ENCODE measurements at regions not wholly inside any gene's neighbourhood (a gene's known extent, or its start where the extent isn't known, plus 50 kb on each side); places are given as distances from the start of the nearest gene placed in this dataset.
A peak's percentile ranks its signal among the peaks of the same experiment; 100 is the strongest.

DNA sequence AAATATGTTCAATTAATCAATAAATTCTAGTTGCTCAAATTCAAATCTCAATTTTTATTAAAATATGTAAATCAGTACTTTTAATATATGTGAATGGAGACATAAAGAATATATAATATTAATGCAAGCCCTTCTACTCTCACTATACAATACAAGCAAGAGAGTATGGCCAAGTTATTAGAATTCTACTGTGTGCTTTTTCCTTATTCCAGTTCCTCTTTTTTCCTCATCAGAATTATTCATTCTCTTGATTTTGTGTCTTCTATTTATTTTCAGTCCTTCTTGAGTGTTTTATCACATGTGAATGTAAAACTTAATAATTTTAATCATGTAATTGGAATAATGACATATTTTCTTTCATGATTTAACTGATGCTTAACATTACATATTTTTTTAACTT, 276.8 kb downstream of the PCDH20 start:
- TF ChIP-seq POLR2A (IDR thresholded peaks at IDR 0.05) = no peak
- TF ChIP-seq, protein P1, sequence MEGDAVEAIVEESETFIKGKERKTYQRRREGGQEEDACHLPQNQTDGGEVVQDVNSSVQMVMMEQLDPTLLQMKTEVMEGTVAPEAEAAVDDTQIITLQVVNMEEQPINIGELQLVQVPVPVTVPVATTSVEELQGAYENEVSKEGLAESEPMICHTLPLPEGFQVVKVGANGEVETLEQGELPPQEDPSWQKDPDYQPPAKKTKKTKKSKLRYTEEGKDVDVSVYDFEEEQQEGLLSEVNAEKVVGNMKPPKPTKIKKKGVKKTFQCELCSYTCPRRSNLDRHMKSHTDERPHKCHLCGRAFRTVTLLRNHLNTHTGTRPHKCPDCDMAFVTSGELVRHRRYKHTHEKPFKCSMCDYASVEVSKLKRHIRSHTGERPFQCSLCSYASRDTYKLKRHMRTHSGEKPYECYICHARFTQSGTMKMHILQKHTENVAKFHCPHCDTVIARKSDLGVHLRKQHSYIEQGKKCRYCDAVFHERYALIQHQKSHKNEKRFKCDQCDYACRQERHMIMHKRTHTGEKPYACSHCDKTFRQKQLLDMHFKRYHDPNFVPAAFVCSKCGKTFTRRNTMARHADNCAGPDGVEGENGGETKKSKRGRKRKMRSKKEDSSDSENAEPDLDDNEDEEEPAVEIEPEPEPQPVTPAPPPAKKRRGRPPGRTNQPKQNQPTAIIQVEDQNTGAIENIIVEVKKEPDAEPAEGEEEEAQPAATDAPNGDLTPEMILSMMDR (IDR thresholded peaks at IDR 0.05) = no peak
- H3K27me3 ChIP-seq = no peaks in the 10 kb centered on the region
- H3K4me3 ChIP-seq = no peak overlapping the region
- H3K9me3 ChIP-seq = no peaks in the 10 kb centered on the region
- ATAC-seq = no peak
- no peaks in the 10 kb centered on the region for H3K36me3 ChIP-seq (replicated peaks in 1 of 2; ENCODE audit: insufficient read depth in 1 of 2, low read depth in 2 of 2)
- H3K27ac ChIP-seq = no peak overlapping the region
- no peak for DNase-seq
- H3K4me1 ChIP-seq = peaks cover 5% of the 10 kb centered on the region
- intact Hi-C loops (cut with DNase I) = no loop called here

DNA sequence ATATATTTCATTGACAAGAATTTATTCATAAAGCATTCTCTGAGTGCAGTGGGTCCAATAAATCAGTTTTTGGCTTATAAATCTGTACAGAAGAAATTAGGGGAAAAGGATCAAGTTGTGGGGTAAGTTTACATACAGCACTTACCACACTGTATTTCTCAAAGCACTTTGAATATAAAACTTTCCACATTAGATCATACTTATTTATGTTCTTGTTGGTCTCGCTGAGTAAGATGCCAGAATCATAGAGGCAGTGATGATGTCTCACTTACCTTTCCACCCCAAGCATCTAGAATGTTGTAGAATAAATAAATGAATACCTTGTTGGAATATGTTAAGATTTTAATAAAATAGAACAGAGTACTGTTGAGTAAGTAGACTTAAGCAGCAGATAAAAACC, 279.1 kb downstream of the PCDH20 start:
- Histone ChIP-seq H3K36me3 (replicated peaks in 1 of 2; ENCODE audit: insufficient read depth in 1 of 2, low read depth in 2 of 2) (no peaks in the 10 kb centered on the region), H3K27ac (no peak overlapping the region), H3K4me1 (peaks cover 5% of the 10 kb centered on the region), H3K4me3 (no peak overlapping the region), H3K27me3 (no peaks in the 10 kb centered on the region), H3K9me3 (no peaks in the 10 kb centered on the region)
- ATAC-seq (no peak), DNase-seq (no peak)
- 65 to 70% methylated on average over 1 of the region's 1 CpG for WGBS, 2 donors
- no peak for TF ChIP-seq POLR2A (IDR thresholded peaks at IDR 0.05)
- TF ChIP-seq, protein P1 (IDR thresholded peaks at IDR 0.05) = no peak
- intact Hi-C loops (cut with DNase I) = no loop called here

DNA sequence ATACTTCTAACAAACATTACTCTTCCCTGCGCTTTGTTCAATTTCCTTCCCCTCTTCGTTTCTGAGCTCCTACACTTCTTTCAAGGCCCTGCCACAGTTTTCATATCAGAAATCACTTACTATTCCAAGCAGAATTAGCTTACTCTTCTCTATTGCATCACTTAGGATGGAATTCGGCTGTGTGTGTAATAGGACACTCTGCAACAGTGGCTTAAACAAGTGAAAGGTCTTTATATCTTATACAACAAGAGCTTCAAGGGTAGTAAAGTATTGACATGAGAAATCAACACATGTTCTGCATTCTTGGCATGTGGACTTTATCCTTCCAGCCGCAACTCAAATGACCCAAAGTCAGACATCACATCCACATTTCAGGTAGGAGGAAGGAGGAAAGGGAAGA, 279.6 kb downstream of the PCDH20 start:
- DNase-seq = no peak
- intact Hi-C loops (cut with DNase I) = no loop called here
- Histone ChIP-seq H3K4me3 (no peak overlapping the region), H3K4me1 (peaks cover 5% of the 10 kb centered on the region), H3K27ac (no peak overlapping the region), H3K9me3 (no peaks in the 10 kb centered on the region), H3K36me3 (replicated peaks in 1 of 2; ENCODE audit: insufficient read depth in 1 of 2, low read depth in 2 of 2) (no peaks in the 10 kb centered on the region), H3K27me3 (no peaks in the 10 kb centered on the region)
- WGBS, 2 donors = 29 to 34% methylated on average over 4 of the region's 4 CpGs
- peak; percentile 45 for ATAC-seq
- TF ChIP-seq POLR2A (IDR thresholded peaks at IDR 0.05) = no peak
- TF ChIP-seq, protein P1 (IDR thresholded peaks at IDR 0.05) = no peak

DNA sequence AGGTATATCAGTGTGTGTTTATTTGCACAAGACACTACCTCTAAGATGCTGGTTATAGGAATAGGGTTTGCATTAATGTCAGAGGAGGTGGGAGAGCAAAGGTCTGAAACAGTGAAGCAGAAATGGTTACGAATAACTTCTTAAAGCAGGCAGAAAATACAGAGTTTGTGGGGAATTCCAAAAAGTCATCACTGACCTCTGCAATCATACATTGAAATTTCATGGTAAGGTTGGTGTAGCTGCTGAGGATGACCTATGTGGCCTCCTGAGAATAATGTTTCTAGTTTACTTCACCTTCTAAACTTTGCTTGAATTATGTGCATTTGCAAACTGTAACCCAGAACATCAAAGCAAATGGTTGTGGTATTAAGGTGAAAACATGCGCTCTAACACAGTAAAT, 280.1 kb downstream of the PCDH20 start:
- no peaks in the 10 kb centered on the region for H3K9me3 ChIP-seq
- H3K27me3 ChIP-seq = no peaks in the 10 kb centered on the region
- H3K27ac ChIP-seq = no peak overlapping the region
- peaks cover 5% of the 10 kb centered on the region for H3K4me1 ChIP-seq
- intact Hi-C loops (cut with DNase I) = no loop called here
- 88 to 89% methylated on average over 2 of the region's 2 CpGs for WGBS, 2 donors
- no peaks in the 10 kb centered on the region for H3K36me3 ChIP-seq (replicated peaks in 1 of 2; ENCODE audit: insufficient read depth in 1 of 2, low read depth in 2 of 2)
- ATAC-seq = no peak
- DNase-seq = no peak
- no peak for TF ChIP-seq POLR2A (IDR thresholded peaks at IDR 0.05)
- no peak overlapping the region for H3K4me3 ChIP-seq

DNA sequence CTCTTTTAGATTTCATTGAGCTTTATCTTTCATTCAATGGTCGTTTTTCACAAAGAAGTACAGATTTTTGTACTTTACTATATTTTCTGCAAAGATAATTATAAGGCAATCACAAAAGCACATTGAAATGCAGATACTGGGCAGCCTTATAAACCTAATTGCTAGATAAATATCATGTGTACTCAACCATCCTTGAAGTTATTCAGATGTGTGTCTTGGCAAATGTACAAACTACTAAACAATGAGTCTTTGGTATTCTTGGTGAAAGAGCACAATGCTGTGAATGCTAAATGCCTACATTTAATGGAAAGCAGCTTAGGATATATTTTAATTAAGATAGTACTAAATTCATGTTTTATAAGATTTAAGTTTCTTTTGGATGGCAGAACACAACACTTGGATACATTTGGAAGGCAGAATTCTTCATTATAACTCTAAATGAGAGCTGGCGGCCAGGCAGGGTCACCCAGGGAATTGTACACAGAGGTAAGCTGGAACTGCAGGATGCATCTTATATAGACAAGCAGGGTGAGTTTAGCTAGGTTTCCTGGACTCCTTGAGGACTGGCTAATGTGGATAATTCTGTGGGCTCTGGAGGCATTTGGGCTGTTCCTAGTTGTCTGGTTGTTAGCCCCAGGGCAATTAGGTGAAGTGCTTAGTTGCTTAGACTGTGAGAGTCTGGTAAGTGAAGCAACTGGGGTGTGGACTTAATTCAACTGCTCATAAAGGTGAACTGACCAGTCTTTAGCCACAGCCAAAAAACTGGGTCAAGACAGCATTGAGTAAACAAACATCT, 286.6 kb downstream of the PCDH20 start:
- TF ChIP-seq, protein P1 (IDR thresholded peaks at IDR 0.05) = no peak
- TF ChIP-seq POLR2A (IDR thresholded peaks at IDR 0.05) = no peak
- no peak overlapping the region for H3K4me3 ChIP-seq
- ATAC-seq = no peak
- no peaks in the 10 kb centered on the region for H3K4me1 ChIP-seq
- intact Hi-C loops (cut with DNase I) = no loop called here
- H3K27me3 ChIP-seq = no peaks in the 10 kb centered on the region
- no peaks in the 10 kb centered on the region for H3K9me3 ChIP-seq
- 51 to 53% methylated on average over 2 of the region's 2 CpGs for WGBS, 2 donors
- H3K36me3 ChIP-seq (replicated peaks in 1 of 2; ENCODE audit: insufficient read depth in 1 of 2, low read depth in 2 of 2) = no peaks in the 10 kb centered on the region
- H3K27ac ChIP-seq = no peak overlapping the region
- DNase-seq = no peak

Measured in body of pancreas (tissue), 4 donors.